ENCODE measurements at regions not wholly inside any gene's neighbourhood (a gene's known extent, or its start where the extent isn't known, plus 50 kb on each side); places are given as distances from the start of the nearest gene placed in this dataset.
"Not testable (repeated sequence)": the region's sequence is repeated elsewhere in the genome, so short reads cannot be mapped to it uniquely, and the experiment has no call there.

DNA sequence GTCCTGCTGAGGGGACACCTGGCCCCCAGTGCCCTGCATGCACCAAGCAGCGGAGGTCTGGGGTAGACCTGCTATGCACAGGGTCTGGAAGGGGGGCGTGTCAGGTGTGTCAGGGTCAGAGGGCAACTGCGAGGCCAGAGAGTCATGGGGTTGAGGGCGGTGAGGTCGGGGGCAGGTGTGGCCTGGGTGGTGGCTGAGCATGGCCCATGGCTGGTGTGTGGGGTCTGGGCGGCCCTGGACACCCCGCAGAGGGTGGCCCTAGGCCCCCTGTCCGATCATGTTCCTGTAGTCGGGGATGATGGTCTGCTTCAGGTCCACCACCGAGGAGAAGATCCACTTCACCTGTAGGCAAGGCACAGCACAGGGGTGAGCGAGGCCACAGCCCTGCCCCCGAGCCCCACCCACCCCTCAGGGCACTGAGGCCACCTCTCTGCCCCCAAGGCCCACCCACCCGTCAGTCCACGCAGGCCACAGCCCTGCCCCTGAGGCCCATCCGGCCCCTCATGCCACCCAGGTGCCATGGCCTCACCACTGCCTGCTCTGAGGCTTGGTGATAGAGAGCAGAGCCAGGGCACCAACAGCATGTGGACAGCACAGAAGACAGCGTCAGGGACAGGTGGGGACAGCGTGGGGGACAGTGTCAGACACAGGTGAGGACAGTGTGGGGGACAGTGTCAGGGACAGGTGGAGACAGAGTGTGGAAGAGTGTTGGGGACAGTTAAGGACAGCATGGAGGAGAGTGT is 211.3 kb downstream of the TMEM121 start:
- Histone ChIP-seq H3K4me1 (no peaks in the 10 kb centered on the region), H3K27me3 (no peaks in the 10 kb centered on the region), H3K9me3 (no peaks in the 10 kb centered on the region), H3K36me3 (no peaks in the 10 kb centered on the region), H3K4me3 (no peak overlapping the region), H3K27ac (no peak overlapping the region)
- TF ChIP-seq POLR2AphosphoS5 (IDR thresholded peaks at IDR 0.05; ENCODE audit: insufficient read depth in 1 of 2, low read depth in 1 of 2), result no peak
- TF ChIP-seq, protein P1, sequence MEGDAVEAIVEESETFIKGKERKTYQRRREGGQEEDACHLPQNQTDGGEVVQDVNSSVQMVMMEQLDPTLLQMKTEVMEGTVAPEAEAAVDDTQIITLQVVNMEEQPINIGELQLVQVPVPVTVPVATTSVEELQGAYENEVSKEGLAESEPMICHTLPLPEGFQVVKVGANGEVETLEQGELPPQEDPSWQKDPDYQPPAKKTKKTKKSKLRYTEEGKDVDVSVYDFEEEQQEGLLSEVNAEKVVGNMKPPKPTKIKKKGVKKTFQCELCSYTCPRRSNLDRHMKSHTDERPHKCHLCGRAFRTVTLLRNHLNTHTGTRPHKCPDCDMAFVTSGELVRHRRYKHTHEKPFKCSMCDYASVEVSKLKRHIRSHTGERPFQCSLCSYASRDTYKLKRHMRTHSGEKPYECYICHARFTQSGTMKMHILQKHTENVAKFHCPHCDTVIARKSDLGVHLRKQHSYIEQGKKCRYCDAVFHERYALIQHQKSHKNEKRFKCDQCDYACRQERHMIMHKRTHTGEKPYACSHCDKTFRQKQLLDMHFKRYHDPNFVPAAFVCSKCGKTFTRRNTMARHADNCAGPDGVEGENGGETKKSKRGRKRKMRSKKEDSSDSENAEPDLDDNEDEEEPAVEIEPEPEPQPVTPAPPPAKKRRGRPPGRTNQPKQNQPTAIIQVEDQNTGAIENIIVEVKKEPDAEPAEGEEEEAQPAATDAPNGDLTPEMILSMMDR (IDR thresholded peaks at IDR 0.05), result no peak
- no peak for TF ChIP-seq POLR2A (IDR thresholded peaks at IDR 0.05)
- peak in 1 of 2 donors; percentile 85 for DNase-seq (ENCODE audit: extremely low spot score in 2 of 2)
- intact Hi-C loops (cut with DNase I), result no loop called here

DNA sequence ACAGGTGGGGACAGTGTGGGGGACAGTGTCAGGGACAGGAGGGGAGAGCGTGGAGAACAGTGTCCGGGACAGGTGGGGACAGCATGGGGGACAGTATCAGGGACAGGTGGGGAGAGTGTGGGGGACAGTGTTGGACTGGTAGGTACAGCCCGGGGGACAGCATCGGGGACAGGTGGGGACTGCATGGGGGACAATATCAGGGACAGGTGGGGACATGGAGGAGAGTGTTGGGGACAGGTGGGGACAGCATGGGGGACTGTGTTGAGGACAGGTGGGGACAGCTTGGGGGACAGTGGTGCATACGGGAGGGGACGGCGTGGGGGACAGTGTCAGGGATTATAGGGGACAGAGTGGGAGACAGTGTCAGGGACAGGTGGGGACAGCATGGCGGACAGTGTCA is 212.3 kb downstream of the TMEM121 start:
- no peak for TF ChIP-seq POLR2AphosphoS5 (IDR thresholded peaks at IDR 0.05; ENCODE audit: insufficient read depth in 1 of 2, low read depth in 1 of 2)
- TF ChIP-seq POLR2A (IDR thresholded peaks at IDR 0.05), result no peak
- TF ChIP-seq, protein P1 (IDR thresholded peaks at IDR 0.05), result no peak
- intact Hi-C loops (cut with DNase I), result no loop called here

DNA sequence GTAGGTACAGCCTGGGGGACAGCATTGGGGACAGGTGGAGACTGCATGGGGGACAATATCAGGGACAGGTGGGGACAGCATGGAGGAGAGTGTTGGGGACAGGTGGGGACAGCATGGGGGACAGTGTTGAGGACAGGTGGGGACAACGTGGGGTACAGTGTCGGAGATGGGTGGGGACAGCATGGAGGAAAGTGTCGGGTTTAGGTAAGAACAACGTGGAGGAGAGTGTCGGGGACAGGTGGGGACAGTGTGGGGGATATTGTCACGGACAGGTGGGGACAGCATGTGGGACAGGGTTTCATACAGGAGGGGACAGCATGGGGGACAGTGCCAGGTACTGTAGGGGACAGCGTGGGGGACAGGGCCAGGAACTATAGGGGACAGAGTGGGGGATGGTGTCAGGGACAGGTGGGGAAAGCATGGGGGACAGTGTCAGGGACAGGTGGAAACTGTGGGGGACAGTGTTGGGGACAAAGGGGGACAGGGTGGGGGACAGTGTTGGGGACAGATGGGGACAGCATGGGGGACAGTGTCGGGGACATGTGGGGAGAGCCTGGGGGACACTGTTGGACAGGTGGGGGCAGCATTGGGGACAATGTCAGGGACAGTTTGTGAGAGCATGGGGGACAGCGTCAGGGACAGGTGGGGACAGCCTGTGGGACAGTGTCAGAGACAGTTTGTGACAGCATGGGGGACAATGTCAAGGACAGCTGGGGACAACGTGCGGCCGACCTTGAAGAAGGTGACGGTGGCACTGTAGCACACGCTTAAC is 213.1 kb downstream of the TMEM121 start:
- H3K27ac ChIP-seq, result no peak overlapping the region
- H3K27me3 ChIP-seq, result no peaks in the 10 kb centered on the region
- peak in 1 of 2 donors; percentile 84 for DNase-seq (ENCODE audit: extremely low spot score in 2 of 2)
- no peak overlapping the region for H3K4me3 ChIP-seq
- TF ChIP-seq POLR2A (IDR thresholded peaks at IDR 0.05) (no peak), POLR2AphosphoS5 (IDR thresholded peaks at IDR 0.05; ENCODE audit: insufficient read depth in 1 of 2, low read depth in 1 of 2) (no peak)
- TF ChIP-seq, protein P1 (IDR thresholded peaks at IDR 0.05), result no peak
- H3K36me3 ChIP-seq, result no peaks in the 10 kb centered on the region
- H3K4me1 ChIP-seq, result no peaks in the 10 kb centered on the region
- no peaks in the 10 kb centered on the region for H3K9me3 ChIP-seq
- intact Hi-C loops (cut with DNase I), result no loop called here

More for the DNA sequence above, 212.3 kb downstream of the TMEM121 start:
- Histone ChIP-seq H3K9me3 (no peaks in the 10 kb centered on the region), H3K27ac (no peak overlapping the region), H3K4me1 (no peaks in the 10 kb centered on the region), H3K27me3 (no peaks in the 10 kb centered on the region), H3K36me3 (no peaks in the 10 kb centered on the region), H3K4me3 (no peak overlapping the region)
- peak in 1 of 2 donors; percentile 84 for DNase-seq (ENCODE audit: extremely low spot score in 2 of 2)

DNA sequence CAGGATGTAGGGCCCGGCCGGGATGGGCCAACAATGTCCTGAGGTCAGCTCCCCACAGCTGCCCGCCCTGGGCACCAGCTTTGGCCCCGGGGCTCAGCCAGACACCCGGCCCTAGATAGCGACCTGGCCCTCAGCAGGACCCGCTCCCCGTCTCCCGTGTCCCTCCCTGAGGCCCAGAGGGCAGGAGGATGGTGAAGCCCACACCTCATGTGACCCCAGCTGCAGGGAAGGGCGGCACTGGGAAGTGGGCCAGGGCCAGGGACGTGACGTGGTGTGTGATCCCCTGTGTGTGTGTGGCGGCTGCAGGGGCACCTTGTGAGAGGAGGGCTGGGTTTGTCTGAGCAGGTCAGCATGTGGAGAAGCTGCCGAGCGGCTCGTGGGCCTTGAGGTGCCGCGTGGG is 213.9 kb downstream of the TMEM121 start:
- H3K27me3 ChIP-seq; H3K4me3 ChIP-seq; intact Hi-C loops (cut with DNase I): not testable (repeated sequence)

DNA sequence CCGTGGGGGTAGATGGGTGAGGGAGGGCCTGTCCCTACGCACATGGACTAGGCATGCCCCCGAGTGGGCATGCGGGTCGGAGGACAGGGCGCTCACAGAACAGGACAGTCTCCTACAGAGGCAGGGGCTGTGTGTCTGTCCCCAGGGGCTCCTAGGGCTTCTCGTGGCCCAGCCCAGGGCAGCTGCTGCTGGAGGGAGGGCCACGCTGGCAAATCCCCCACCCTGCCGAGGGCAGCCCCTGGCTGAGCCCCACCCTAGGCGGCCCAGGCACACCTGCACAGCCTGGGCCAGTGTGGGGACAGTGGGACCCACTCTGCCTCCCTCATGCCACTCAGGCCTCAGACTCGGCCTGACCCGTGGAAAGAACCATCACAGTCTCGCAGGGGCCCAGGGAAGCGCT is 214.6 kb downstream of the TMEM121 start:
- H3K4me1 ChIP-seq; DNase-seq (ENCODE audit: extremely low spot score in 2 of 2); H3K36me3 ChIP-seq; H3K27me3 ChIP-seq; H3K9me3 ChIP-seq; H3K4me3 ChIP-seq; H3K27ac ChIP-seq; intact Hi-C loops (cut with DNase I): not testable (repeated sequence)

More for the DNA sequence above, 213.9 kb downstream of the TMEM121 start:
- not testable (repeated sequence) for H3K9me3 ChIP-seq; H3K27ac ChIP-seq; DNase-seq (ENCODE audit: extremely low spot score in 2 of 2); H3K36me3 ChIP-seq; H3K4me1 ChIP-seq

DNA sequence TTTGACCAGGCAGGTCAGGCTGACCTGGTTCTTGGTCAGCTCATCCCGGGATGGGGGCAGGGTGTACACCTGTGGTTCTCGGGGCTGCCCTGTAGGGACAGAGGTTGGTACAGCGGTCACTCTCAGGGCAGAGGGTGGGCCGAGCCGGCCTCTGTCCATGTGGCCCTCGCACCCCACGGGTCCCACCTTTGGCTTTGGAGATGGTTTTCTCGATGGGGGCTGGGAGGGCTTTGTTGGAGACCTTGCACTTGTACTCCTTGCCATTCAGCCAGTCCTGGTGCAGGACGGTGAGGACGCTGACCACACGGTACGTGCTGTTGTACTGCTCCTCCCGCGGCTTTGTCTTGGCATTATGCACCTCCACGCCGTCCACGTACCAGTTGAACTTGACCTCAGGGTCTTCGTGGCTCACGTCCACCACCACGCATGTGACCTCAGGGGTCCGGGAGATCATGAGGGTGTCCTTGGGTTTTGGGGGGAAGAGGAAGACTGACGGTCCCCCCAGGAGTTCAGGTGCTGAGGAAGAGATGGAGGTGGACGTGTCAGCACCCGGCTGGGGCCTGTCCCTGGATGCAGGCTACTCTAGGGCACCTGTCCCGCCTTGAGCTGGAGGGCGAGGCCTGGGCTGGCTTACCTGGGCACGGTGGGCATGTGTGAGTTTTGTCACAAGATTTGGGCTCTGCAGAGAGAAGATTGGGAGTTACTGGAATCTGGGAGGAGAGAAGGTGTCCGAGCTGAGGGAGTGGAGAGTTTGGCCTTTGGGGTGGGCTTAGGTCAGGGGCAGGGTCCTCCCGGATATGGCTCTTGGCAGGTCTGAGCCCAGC is 215.5 kb downstream of the TMEM121 start:
- H3K27ac ChIP-seq; H3K27me3 ChIP-seq; H3K9me3 ChIP-seq; H3K4me1 ChIP-seq; H3K36me3 ChIP-seq; intact Hi-C loops (cut with DNase I); H3K4me3 ChIP-seq: not testable (repeated sequence)
- DNase-seq (ENCODE audit: extremely low spot score in 2 of 2), result peak in 1 of 2 donors; percentile 85
